ENCODE measurements at regions not wholly inside any gene's neighbourhood (a gene's known extent, or its start where the extent isn't known, plus 50 kb on each side); places are given as distances from the start of the nearest gene placed in this dataset.

GRCh38 chr9:121593066-121593465 is 58.4 kb upstream of the DAB2IP start:
- TF ChIP-seq CTCF (IDR thresholded peaks at IDR 0.05) (no peak), ZFX (IDR thresholded peaks at IDR 0.05; ENCODE audit: borderline replicate concordance) (no peak)
